CD4-positive, alpha-beta T cell treated with Interleukin-2 at 100 ng/mL for 4 hours (primary cell): ENCODE measurements at regions not wholly inside any gene's neighbourhood (a gene's known extent, or its start where the extent isn't known, plus 50 kb on each side); places are given as distances from the start of the nearest gene placed in this dataset.
"Not testable (repeated sequence)": the region's sequence is repeated elsewhere in the genome, so short reads cannot be mapped to it uniquely, and the experiment has no call there.

Source experiments
- DNase-seq: peaks from one replicate; pipeline ENCODE4 v3.0.0-alpha.2; 2020; ENCODE audit warnings: low spot score

DNA sequence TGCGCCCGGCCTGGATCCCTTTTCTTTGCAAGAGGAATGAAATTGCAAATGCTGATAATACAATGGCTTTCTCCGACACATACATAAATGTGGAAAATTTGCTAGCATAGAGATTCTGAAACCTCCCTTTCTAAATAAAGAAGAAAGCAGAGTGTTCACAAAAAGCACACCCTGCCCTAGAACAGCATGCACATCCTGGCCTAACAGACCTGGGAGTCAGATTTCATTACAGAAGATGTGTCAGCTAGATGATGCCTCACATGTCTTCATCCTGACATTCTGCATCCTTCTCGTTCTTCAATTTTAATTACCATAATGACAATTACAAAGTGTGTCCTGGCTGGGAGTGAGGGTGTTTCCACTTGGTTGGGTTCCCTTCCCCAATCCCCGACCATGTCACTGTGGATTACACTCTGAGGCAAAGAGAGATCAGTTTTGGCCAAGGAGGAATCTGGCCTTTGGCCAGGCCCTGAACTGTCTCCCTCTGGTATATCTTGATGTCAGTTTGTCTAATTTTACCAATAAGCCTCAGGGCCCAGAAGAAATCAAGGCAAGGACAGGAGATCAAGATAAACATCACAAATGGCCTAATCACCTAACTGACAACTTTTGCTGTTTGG lies 104.9 kb upstream of the SPATA12 start:
- DNase-seq: no peak

DNA sequence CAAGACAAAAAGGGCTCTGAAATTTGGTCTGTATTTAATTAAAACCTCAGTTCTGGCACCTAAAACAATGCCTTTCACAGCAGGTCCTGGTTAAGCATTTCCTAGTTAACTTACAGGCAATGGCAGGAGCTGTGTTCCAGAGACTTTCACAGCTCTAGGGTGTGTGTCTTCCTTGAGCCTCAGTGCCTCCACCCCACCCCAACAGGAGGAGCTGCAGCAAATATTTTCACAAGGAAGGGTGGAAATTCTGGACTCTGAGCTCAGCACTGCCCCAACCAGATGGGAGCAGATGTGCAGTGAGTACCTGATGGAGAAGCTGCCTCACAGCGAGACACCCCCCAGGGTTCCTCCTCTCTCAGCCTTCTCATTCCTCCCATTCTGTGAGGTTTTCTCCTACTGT lies 106.3 kb upstream of the SPATA12 start:
- no peak for DNase-seq

DNA sequence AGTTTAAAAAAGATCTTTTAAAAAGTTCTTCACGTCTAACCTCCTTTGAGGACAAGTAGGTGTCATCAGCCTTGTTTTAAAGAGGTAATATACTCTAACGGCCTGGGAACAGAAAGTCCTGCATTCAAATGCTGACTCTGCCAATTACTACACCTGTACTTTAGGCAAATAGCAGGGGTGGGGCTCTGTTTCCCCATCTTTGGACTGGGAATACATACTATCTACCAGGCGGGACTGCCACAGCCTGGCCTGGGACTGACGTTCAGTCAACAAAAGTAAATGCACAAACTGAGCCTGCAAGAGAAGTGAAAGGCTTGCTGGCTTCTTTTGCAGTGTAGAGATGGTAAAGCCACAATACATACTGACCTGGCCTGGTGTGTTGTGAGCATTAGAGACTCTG lies 107.6 kb upstream of the SPATA12 start:
- no peak for DNase-seq

DNA sequence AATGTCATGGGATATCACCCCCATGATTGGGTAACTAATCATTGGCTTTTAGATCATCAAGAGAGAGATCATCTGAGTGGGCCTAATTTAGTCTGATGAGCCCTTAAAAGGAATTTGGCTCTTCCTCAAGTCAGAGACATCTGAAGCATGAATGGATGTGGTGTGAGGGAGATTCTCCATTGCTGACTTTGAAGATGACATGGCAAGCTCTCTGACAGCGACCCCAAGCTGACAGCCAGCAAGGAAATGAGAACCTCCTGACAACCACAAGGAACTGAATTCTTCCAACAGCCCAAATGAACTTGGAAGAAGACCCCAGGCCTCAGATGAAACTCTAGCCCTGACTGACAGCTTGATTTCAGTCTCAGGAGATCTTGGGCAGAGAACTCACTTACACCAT lies 108.4 kb upstream of the SPATA12 start:
- DNase-seq: no peak

DNA sequence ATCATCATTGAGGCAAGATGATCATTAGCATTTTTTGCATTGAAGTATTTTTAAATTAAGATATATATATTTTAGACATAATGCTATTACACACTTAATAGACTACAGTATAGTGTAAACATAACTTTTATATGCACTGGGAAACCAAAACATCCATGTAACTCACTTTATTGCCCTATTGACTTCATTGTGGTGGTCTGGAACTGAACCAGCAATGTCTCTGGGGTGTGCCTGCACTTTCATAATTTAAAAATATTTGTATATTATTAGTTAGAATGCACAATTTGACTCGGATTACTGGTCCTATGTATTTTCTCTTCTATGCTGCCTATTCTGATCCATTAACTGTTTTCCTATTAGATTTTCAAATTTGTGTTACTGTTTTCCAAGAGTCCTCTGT lies 109.1 kb upstream of the SPATA12 start:
- no peak for DNase-seq

DNA sequence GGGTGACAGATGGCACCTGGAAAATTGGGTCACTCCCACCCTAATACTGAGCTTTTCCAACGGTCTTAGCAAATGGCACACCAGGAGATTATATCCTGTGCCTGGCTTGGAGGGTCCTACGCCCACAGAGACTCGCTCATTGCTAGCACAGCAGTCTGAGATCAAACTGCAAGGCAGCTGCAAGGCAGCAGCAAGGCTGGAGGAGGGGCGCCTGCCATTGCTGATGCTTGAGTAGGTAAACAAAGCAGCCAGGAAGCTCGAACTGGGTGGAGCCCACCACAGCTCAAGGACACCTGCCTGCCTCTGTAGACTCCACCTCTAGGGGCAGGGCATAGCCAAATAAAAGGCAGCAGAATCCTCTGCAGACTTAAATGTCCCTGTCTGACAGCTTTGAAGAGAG lies 115.1 kb upstream of the SPATA12 start:
- DNase-seq: not testable (repeated sequence)

DNA sequence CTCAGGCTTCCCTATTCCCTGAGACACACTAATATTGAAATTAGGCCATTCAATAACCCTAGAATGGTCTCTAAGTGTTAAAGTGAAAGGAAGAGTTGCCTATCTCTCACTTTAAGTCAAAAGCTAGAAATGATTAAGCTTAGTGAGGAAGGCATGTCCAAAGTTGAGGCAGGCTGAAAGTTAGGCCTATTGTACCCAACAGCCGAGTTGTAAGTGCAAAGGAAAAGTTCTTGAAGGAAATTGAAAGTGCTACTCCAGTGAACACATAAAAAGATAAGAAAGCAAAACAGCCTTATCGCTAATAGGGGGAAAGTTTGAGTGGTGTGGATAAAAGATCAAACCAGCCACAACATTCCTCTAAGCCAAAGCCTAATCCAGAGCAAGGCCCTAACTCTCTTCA lies 117.9 kb upstream of the SPATA12 start:
- DNase-seq: no peak

DNA sequence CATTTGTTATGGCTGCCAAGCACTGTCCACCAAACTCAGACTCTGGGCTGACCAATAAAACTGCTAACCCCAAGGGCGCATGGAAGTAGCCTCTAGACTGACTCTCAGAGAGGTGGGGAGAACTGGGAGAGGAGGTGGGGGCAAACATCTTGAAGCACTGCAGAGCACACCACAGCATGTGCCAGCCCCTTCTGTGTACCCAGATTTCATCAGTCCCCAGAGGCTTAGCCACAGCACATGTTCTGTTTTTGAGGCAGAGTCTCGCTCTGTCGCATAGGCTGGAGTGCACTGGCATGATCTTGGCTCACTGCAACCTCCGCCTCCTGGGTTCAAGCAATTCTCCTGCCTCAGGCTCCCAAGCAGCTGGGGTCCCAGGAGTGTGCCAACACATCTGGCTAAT lies 119.5 kb upstream of the SPATA12 start:
- DNase-seq: no peak

DNA sequence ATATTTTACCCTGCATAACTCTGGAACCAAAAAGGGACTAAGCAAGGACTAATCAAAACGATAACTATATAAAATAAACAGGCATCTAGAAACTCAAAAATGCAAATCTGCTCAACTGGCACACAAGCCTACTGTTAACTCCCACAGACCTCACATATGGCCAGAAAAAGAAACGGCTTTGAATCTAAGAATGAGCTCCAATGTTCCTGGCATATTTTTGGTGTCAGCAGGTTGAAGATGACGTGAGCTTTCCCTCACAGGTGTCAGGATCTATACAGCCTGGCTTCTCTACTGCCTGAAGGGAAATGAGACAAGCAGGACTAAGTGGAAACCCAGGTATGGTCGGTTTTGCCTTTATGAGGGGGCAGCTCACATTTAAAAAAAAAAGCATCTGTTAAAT lies 120.1 kb upstream of the SPATA12 start:
- DNase-seq: no peak

DNA sequence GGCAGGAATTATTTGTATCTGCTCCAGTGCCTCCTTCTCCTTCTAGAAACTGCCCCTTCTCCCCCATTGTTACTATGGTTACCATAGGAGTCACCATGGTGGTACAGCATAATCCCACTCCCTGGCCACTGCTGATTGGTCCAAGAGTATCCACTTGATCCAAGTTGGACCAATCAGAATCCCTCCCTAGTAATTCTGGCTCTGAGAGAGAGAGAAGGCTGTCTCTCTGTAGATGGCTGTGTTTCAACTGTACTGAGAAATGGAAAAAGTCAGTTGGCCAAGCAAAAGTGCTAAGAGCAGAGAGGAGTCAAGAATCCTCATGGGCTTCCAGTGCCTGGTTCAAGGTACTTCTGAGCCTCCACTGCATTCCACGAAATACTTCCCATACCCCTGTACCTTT lies 120.6 kb upstream of the SPATA12 start:
- no peak for DNase-seq

DNA sequence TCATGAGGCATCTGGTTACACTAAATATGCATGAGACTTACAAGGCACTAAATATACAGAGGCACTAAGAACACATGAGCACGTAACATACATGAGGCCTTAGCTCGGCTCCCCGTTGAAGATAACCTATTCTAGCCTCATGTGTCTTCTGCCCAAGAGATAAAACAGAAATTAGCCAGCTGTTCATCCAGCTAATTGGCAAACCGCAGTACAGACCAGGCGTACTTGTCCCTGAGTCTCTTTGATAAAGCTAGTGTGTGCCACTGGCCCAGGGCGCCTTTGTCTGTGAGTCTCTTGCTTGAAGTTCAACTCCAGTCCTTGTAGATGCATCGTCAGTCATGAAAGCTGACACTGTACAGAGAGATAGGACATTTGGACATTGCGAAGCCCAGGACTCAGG lies 121.9 kb upstream of the SPATA12 start:
- no peak for DNase-seq

DNA sequence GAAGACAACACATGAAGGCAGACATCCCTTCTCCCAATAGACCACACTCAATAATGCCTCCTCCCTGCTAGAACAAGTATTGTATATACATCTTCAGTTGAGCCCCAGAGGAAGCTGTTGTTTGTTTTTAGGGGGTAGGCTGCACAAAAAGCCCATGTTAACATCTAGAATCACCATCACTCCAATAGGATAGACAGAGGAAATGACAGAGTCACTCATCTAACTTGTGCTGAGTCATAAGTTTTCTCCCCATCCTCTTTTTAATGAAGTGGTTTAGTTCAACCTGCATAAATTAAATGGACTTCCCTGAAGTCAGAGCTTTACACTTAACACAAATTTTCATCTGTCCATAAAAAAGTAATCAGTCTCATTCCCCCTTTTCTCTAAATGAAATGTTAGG lies 122.9 kb upstream of the SPATA12 start:
- no peak for DNase-seq

DNA sequence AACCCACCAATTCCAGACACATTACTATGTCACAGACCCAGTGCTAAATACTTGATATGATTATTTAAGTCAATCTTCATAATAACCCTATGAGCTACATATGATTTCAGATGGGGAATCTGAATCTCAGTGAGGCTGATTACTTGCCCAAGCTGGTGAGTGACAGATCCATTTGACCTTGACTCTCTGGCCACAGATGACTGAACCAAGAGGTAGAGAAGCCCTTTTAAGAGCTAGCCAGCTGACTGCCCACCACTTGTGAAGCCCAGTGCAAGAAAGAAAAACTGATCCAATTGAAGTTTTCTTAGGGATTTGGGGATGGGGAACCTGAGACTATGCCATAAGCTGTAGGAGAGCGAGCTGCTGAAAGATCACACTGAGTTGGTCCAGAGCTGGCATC lies 124.7 kb upstream of the SPATA12 start:
- DNase-seq: no peak

DNA sequence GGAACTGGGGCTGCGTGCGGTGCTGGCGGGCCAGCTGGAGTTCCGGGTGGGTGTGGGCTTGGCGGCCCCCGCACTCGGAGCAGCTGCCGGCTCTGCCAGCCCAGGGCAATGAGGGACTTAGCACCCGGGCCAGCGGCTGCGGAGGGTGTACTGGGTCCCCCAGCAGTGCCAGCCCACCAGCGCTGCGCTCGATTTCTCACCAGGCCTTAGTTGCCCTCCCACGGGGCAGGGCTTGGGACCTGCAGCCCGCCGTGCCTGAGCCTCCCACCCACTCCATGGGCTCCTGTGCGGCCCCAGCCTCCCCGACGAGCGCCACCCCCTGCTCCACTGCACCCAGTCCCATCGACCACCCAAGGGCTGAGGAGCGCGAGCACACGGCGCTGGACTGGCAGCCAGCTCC lies 126.0 kb upstream of the SPATA12 start:
- DNase-seq: not testable (repeated sequence)

DNA sequence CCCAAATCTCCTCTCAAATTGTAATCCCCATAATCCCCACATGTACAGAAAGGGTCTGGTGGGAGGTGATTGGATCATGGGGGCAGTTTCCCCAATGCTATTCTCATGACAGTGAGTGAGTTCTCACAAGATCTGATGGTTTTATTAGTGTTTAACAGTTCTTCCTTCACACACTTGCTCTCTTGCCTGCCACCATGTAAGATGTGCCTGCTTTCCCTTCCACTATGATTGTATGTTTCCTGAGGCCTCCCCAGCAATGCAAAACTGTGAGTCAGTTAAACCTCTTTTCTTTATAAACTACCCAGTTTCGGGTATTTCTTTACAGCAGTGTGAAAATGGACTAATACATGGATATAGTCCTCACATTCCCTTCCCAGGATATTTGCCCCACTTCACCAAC lies 126.7 kb upstream of the SPATA12 start:
- DNase-seq: no peak

DNA sequence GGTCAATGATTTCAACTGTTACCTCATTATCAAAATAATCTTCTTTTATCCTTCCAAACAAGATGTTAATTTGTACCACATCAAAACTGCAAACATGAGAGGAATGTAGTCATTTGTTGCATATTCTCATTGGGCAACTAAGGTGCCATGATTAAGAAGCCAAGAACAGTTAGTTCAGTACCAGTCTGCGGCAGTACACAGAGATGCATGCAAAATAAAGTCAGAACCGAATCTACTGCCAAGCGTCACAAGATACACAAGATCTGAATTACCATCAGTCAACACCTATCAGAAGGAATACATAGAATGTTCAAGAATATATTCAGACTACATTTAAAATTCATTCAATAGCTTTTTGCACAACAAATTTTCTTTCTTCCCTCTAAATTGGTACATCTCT lies 127.6 kb upstream of the SPATA12 start:
- DNase-seq: no peak

DNA sequence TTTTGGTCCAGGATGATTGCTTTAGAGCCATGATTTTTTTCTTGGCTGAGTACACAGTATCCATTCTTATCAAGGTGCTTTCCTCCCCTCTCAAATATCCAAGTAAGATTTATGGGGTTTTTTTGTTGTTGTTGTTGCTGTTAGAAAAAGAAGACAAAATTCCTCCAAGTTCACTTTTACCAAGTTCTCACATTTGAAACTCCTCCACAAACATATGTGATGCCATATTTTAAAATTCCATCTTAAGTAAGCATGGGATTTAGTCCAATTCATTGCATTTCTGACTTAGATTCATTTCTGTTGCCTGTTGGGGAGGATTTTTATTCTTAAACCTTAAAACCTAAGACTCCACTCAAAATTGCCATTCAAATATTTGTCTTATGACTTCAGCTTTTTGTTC lies 128.6 kb upstream of the SPATA12 start:
- DNase-seq: no peak

DNA sequence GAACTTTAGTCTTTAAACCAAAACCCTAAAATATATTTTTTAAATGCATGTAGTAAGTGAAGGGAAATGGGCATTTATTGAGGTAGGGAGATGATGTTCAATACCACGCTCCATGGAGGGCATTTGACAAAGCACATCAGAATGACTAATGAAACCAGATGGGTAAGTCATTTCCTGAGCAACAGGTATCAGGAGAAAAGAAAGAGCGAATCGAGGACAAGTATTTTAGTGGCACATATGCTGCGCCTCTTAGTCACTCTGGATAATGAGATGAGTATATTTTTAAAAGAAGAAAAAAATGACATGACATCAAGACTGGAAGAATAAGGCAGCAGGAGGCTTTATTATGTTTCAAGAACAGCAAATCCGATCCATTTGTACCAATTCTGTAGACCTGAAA lies 129.0 kb upstream of the ARHGEF3 start:
- peak; percentile 70 for DNase-seq

DNA sequence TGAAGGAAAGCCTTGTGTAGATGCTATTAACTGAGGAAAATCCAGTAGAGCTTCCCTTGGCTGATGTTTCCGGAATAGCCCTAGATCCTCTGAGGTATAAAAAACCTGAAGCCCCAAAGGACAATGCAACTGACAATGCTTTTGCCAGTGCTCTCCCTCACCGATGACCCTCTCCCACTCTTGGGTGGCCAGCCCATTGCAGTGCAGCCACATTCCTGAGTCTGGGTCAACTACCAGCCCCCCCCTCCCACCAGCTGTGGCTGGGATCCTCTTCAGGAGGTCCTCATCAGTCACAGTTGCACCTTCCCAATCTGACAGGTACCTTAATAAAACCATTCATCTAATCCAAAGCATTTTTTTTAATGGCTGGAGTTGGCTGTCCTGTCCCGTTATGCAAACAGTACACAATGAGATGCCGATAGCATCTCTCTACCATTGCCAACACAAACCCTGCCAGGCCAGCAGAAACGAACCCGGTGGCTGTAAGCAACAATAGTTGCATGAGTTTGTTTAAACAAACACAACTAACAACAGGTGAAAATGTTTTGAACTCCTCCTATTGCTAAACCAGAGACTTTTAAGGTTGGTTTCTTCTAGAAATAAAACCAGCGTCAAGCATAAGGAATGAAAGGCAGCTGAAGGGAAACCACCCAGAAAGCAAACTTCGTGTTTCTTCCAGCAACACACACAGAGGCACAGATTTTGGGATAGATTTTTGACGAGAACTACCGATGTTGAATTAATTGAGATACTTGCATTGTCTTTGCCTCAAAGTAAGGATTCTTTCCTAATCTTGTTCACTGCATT lies 128.3 kb upstream of the ARHGEF3 start:
- no peak for DNase-seq

DNA sequence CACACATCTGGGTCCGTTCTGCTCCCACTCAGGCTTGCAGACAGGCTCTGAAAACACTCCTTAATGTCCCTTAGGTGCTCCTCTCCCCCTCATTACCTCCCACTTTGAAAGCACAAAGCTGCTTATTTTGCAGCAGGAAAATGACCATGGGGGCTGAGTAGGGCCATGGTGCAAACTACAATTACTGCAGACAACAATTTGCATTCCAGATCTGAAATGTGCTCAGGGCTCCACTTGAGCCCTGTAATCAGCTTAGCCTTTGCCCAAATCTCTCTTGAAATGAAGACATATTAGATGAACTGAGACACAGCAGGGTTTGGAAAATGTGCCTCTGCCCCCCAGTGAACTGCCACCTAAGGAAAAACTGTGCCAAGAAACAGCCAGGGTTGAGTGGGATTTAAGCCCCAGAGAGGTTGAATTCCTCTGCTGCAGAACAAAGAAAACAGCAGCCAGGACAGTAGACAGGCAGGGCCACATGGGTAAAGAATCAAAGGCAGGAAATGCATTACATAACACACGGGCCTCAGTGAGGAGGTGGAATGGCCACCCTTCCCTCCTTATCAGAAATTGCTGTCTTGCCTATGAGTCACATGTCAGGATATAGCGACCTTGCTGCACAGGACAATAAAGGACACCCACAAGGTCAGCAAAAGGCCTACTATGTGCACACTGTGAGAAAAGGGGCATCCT lies 126.8 kb upstream of the ARHGEF3 start:
- peak; percentile 67 for DNase-seq

DNA sequence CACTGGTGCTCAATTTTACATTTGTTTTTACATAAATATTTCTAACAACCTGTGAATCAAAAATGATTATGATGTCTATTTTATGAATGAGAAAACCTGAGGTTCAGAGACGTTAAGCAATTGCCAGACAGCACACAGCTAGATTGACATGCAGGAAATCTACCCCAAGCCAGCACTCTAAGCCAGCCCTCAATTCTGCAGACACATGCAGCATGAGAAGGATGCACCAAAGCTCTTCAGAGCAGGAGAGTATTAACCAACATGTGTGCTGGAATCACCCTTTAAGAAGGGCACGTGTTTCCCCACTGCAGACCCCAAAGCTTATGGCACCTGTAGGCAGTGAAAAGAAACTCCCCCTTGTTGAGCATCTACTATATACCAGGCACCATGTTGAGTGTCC lies 126.1 kb upstream of the ARHGEF3 start:
- no peak for DNase-seq

DNA sequence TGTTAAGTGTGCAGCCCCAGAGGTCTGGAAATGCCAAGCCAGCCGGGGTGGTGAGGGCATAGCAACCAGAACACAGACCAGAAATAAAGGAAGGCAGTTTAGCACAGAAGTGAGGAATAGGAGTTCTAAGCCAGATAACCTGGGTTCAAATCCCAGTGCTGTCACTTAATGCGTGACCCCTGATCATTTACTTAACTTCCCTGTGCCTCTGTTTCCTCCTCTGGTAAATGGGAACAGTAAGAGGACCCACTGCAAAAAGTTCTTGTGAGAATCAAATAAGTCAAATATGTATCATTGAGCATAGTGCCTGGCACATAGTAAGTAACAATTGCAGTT lies 125.2 kb upstream of the ARHGEF3 start:
- no peak for DNase-seq

DNA sequence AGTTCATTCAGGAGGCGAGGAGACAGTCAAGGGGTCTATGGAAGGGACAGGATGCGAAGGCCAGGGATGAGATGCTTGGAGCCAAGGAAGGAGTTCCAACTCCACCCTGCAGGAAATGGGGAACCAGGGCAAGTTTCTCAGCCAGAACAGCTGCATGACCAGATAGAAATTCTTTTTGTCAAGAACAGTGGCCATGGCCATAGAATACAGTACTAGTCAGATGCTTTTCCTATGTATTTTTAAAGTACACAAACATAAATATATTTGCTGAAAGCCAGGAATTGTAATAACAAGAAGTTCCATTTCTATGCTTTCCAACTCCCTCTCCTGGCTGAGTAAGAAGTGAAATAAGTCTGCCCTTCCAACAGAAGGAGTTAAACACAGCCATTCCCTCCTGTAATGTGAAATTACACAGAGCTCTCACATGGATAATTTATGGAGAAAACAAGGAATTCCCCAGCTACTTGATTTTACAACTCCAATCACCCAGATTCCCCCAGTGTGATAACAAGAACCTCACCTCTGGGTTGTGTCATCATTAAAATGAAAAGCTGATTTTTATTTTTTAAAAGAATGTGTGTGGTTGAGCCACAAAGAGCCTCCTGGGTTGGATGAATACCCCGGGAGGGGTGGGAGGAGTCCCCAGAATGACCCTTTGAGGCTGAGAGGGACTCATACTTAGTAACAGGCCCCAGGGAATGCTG lies 124.6 kb upstream of the ARHGEF3 start:
- DNase-seq: no peak
